MM.1S (cell line): ENCODE measurements at regions not wholly inside any gene's neighbourhood (a gene's known extent, or its start where the extent isn't known, plus 50 kb on each side); places are given as distances from the start of the nearest gene placed in this dataset.
"Not testable (repeated sequence)": the region's sequence is repeated elsewhere in the genome, so short reads cannot be mapped to it uniquely, and the experiment has no call there.

Experiments
- CTCF ChIP-seq: fragments of 300-600 bp; sonication (generic); IDR thresholded peaks from 2 replicates; pipeline ENCODE4 v1.5.1; 2016; ENCODE audit warnings: antibody characterized with exemption, low read length, mixed read lengths
- EZH2phosphoT487 ChIP-seq: fragments of 300-600 bp; sonication (generic); IDR thresholded peaks from 2 replicates; pipeline ENCODE4 v1.6.1; 2018; ENCODE audit warnings: antibody characterized with exemption, low read length

GRCh38 chr20:6693808-6694198, 73.7 kb upstream of the BMP2 start:
- TF ChIP-seq CTCF, EZH2phosphoT487: not testable (repeated sequence)
